ENCODE measurements at regions not wholly inside any gene's neighbourhood (a gene's known extent, or its start where the extent isn't known, plus 50 kb on each side); places are given as distances from the start of the nearest gene placed in this dataset.

DNA sequence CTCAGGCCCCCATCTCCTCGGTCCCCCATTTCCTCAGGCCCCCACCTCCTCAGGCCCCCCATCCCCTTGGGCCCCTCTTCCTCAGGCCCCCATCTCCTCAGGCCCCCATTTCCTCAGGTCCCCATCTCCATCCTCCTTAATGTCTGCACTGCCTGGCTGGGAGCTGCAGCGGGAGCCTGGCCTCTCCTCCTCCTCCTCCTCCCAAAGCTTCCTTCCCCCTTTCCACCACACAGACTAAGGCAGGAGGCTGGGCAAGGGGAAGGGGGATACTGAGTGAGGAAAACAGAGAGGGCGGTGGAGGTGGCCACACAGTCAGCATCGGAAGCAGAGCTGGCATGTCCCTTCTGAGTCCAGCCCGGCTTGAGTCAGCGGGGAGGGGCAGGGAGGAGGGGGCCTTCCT lies 122.6 kb upstream of the RPS6KA2 start:
- DNase-seq, result no peak

DNA sequence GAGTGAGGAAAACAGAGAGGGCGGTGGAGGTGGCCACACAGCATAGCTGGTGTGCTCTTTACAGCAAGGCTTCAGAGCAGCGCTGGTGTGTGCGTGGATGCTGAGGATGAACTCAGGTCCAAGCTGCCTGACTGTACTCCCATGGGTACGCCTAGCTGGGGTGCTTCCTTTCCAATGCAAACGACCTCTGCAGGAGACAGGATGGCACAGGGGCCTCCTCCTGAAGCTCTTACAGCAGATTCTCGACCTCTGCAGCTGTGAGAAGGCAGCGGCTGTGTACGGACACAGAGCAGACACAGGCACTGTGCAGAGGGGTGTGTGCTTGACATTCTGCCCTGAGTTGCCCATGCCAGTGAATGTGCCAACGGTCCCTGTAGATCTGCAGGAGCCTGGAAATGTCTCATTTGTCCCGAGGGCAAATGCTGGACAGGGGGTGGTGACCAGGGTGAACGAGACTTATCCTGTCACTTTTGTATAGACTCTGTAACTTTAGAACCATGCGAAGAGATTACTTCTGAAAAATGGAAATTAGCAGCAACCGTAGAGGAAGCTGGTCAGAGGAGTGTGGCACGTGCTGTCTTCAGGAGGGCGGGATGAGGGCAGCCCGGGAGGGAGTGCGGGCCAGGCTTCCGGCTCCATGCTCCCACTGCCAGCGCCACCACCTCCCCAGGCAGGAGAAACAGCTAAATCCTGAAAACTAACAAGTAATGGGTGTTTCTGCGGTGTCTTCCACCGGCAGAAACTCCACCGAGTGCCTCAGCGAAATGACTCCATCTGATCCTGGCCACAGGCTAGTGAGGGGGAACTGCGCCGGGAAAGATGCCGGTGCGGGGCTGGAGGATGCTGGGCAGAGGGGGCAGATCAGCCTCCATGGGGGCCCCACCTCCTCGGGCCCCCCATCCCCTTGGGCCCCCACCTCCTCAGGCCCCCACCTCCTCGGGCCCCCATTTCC lies 120.9 kb upstream of the RPS6KA2 start:
- DNase-seq, result no peak

DNA sequence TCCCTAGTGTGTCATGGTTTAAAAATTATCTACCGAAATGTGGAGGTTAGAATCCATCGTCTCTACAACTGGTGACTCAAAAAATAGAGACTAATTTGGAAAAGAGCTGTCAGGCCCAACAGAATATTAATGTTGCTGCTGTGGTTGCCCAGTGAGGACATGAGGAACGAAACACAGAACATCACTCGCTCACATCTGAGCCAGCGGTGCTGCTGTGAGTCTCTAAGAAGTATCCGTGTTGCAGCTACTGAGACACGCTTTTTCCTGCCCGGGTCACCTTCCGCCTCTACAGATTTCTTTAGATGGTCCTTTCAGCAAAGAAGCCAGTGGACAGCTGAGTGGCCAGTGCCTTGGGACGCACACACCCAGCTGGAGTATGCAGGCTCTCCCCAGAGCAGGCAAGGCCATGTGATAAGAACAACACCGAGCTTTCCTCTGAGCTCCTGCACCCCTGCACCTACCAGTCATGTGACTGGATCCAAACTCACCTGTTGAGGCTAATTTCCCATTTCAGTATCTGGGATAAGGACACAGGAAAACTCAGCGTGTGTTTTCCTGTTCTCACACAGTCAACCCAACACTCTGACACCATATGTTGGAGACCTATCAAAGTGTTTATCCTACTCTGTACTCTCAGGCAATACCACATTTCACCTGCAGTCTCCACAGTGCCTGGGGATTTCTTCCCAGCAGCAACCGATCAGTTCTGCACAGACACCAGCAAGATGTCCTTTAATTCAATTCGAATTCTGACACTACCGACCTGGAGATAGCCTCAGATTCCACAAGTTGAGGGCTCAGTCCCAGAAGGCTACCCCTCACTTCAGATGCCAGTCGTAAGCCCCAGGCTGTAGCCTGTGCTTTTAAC lies 119.0 kb upstream of the RPS6KA2 start:
- DNase-seq, result no peak

DNA sequence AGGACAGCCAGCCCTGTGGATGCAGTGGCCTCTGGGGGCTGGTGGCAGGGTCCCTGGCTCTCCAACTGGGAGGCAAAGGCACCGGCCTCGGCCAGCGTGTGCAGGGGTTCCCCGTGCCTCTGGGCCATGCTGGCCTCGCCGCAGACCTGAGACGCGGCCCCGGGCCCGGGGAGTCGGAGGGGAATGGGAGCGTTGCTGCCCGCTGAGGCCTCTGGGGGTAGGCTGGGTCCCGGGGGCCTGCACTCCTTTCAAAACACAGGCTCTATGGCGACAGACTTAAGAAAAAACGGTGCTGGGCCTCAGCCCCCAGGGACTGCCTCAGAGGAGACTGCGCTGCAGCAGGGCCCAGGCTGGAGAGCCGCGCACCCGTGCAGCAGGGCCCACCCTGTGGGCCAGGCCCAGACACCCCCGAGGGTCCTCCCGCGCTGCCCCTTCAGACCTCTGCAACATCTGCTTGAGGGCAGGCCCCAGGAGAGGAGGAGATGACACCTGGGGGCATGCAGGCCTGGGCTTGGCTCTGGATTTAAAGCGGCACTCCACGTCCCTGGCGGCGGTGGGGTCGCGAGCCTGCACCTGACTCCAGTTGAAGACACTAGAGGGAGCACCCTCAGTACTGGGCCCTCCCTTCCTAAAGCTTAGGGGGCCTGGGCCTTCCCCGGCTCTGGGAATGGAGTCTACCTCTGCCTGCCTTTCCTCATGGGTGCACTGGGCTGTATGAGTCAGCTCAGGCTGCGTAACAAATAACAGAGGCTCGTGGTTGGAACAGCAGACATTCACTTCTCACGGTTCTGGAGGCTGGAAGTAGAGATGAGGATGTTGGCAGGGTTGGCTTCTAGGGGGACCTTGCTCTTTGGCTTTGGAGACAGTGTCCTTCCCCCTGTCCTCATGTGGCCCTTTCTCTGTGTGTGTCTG lies 117.4 kb upstream of the RPS6KA2 start:
- no peak for DNase-seq

DNA sequence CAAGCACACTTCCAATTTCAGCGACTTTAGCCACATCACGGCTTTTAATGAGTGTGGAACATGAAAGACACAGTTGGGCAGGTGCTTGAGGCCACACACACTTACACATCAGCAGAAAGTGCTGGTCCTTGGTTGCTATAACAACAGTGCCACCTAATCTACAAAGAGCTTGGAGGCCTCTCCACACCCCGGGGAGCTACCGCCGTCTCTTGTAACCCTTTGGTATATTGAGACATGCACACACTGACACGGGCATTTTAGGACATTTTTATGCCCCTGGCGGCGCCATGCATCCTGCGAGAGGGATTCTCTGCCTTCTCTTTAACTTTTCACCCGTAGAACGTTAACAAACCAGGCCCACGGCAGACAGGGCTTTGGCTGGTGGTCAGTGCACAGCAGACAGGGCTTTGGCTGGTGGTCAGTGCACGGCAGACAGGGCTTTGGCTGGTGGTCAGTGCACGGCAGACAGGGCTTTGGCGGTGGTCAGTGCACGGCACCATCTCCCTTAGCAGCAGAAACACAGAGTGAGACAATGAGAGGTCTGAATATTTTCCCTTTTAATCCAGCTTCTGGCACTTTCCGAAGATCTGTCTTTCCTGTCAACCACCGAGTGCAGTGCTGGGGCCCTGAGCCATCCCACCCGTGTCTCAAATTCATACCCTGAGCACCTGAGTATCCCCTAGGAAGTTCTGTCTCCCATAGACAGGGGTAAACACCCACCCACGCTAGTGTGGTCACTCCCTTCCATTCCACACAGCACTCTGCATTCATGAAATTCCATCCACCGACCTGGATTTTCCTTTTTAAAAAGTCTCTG lies 116.6 kb upstream of the RPS6KA2 start:
- no peak for DNase-seq

DNA sequence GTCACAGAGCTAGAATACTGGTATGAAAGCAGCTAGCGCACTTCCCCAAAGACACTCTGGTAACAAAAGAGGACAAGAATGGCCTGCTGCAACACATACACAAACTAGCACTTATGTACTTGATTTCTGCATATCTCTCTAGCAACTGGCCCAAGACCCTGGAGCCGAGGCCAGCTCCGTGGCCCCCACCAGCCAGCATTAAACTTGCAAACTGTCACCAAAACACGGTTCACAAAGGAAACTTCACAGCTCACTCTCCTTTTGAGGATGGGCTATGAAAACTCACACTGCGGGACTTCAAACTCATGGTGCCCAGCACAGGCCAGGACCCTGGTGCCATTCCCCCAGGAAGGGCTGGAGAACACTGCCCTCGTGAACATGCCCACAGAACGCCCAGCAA lies 115.9 kb upstream of the RPS6KA2 start:
- DNase-seq, result no peak

DNA sequence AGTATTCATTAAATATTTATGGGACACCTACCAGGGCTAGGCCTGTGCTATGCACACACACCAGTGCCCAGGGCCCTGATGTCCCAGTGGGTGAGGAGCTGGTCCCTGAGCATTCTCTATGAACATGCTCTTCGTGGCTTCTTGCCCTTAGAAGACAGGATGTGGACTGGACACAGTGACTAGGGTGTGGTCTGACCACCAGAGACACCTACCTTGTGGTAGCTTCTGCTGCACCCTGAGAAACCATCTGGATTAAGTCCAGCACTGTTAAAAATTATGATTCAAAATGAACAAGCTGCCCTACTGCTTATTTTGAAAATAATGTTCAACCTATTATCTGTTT lies 112.9 kb upstream of the RPS6KA2 start:
- no peak for DNase-seq

DNA sequence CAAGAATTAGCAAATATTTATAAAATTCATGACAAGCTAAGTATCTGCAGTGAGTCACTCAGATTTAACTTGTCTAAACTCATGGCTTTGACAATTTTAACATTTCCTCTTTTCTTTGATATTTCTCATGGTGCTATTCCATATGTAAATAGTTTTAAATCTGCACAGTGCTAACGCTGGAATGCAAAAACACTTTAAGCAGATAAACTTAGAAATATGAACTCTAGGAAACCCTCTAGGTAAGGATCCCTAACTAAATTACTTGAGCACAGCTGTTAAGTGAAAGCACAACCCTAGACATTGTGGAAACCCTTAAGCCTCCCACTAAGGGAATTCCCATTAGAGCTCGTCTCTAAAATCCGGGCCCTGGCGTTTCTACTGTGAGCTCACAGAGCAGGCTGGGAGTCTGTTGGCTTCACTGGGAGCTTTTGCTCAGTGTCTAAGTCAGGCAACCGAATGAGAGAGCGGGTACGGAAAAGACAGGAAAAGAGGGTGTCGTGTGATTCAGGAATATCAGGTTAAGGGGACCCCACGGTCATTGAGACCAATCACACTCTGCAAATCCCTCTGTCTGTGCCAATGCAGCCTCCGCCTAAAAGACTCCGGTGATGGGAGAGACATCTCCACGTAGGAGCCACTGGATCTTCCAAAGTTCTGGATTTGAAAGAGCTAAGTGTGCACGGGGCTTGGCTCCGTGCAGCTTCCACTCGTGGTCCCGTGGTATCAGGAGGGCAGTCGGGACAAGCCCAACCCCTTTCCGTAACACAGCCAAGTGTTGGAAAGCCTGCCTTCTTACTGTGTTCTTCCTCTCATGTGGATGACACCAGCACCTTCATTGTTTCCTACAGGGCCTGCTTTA lies 112.3 kb upstream of the RPS6KA2 start:
- DNase-seq, result no peak

DNA sequence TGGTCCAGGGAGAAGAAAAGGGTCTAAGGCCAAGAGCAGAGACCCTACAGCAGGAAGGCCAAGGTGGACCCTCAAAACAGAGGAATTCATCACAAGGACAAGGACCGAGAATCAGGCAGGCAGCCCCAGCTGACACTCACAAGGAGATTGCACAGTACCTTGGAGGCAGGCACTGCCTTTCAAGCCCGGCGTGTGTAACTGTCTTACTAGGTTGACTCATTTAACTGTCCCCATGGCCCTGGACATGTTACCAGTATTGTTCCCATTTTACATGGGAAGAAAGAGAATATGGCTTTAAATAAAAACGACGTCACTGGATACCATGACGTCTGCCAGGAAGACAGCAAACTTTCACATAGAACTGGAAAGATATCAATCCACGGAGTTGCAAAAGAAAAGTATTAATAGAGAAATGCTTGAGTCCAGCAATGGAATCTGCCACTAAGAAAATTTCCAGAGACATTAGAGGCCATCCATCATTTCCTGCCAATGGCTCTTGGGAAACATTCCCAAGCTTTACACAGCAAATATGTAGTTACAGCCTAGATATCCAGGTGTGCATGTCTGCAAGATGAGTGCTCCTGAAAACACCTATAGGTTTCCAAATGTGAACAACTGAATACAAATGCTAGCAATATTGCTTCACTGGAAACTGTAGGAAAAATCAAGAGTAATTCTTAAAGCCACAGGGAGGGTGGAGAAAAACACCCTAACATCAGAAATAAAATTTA lies 111.5 kb upstream of the RPS6KA2 start:
- no peak for DNase-seq

DNA sequence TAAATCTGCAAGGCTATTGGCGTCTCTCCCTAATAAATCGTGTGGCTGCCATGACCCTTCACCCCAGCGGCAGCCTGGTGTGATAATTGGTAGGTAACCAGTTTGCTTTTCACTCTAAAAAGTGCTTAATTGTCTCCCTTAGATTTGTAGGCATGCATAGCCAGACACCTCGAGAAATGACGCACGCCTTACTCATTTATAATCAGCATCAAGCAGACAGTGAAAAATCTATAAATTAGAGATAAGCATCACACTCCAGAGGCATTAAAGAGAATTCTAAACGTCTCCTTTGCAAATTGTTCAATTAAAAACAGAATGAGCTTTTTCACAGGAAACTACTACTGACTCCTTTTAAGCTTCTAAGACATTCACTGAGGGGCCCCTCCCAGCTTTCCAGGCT lies 110.2 kb upstream of the RPS6KA2 start:
- DNase-seq, result no peak

DNA sequence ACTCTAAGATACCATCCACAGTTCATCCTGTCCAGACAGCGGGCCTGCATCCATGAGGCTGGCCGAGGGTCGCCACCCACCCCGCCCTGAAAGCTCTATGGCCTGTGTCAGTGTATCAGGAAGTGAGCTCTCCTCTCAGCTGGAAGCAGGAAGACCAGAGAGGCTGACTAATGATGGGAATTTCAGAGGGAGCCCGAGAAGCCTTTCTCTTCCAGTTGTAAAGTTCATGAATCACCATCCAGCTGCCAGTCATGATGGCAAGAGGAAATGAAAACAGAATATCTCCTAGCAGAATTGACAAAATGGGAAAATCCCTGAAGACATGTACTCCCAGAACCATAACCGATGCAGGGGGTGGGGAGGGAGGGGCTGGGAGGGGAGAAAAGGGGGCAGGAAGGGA lies 109.6 kb upstream of the RPS6KA2 start:
- peak; percentile 68 for DNase-seq

DNA sequence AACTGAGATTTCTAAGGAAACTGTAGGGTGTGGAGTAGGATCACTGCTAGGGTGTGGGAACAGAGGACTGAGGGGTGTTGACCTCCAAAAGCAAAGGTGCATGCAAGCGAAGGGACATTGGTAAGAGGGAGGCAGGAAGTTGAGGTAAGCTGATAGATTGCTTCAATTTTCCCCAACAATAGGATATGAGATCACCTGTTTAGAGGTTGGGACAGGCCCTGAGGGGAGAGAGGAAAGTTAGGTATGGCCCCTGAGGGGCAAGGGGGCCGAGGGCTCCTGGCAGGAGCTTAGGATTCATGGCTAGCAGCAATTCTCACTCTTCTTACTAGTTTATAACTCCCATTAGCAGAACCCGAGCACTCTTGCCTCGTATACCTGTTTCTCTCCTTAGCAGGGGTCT lies 106.8 kb upstream of the RPS6KA2 start:
- DNase-seq, result no peak

DNA sequence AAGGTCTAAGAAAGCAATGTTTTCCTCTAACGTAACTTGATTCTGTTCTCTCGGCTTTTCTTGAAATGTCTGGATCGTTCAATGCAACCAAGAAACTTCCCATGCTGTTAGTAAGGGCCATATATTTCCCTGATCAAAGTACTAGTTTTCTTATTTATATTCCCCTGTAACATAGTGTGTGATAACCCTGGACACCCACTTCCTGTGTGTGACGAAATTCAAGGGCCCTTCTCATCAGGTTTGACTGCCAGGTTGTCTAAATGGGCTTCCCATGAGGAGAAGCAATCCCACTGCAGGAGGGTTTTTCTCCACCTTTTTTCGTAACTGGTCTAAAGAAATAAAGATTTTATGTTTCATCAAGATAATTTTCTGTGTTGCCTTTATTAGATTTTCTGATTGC lies 102.6 kb upstream of the RPS6KA2 start:
- DNase-seq, result no peak

DNA sequence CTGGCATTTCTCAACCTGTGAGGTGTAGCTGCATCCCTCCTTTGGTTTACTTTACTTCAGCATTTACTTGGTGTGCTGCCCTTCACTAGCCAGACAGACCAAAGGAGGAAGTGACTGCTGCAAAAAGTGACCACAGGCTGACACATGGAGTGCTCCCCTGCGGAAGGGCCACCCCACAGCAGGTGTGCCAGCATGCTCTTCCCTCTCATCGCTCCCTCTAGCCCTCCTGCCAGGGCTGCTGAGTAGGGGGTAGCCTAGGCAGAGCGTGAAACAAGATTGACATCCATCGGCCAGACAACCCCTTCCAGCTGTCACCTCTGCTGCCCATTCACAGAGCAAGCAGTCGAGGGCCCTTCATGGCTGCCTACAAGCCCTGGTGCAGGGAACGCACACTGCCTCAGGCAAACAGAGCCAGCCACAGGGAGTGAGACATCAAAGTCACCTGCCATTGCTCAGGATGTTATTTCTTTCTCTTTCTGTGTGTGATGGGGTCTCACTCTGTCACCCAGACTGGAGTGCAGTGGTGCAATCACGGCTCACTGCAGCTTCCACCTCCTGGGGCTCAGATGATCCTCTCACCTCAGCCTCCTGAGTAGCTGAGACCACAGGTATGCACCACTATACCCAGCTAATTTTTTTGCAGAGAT lies 102.0 kb upstream of the RPS6KA2 start:
- no peak for DNase-seq

DNA sequence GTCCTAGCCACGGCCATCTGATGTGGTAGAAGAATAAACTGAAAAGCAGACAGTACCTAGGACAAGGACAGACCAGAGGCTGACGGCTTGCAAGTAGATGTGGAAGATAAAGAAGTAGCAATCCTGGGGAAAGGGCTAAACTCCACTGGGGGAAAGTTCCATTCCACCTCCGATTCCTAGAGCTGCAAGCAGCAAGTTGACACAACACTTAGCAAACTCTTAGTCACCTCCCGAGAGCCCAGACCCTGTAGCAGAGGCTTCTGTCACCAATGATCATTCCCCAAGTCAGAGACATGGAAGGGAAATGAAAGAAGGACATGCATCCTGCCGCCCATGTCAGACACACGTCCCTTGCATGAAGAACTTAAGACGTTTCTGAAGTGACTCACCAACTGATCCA lies 99.2 kb upstream of the RPS6KA2 start:
- no peak for DNase-seq

DNA sequence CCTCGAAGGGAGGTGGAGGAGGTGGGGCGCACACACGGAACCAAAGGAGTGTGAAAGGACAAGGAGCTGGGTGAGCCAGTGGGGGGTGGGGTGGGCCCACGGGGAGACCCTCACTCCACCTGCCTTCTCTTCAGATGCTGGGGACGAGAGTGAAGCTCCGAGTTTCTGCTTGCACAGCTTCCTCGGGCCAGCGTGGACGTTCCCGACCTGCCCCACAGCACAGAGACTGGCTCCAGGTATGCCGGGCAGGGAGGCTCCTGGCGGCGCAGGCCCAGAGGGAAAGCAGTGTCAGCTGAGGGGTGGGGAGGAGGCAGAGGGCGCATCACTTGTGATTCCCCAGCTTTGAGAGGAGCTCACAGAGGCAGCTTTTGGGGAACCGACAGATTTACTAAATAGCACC lies 98.5 kb upstream of the RPS6KA2 start:
- DNase-seq, result no peak

DNA sequence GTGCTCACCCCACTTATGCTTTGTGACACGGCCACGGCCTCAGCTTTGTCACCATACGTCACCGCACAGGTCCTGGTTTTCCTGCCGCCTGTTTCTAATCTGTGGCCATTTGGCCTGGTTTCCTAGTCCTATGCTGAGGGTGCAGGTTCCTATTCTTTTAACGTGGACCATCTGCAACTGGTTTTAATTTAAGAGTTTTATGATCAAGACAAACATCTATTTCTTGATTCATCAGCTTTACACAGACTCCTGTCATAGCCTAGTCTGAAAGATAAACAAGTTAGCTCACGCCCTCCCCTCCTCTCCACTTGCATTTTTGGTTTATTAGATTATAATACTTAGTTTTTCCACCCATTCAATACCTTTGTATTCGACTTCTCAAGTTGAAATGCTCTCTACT lies 97.5 kb upstream of the RPS6KA2 start:
- no peak for DNase-seq

DNA sequence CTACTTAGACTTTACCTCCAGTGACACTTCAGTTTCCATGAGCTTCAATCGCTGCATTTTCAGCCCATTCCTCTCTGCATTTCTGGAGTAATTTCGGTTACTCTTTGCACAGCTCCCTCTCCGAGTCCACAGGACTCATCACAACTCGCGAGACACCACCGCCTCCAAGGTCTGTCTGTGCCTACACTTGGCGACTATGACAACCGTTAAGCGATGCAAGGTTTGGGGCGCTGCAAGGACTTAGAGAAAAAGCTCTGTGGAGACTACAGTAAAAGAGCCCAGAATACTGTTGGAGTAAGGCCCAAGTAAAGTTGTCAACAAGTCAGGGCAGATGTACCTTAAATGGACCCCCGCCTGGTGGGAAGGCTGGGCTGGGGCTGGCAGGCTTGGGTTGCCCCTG lies 95.7 kb upstream of the RPS6KA2 start:
- no peak for DNase-seq

DNA sequence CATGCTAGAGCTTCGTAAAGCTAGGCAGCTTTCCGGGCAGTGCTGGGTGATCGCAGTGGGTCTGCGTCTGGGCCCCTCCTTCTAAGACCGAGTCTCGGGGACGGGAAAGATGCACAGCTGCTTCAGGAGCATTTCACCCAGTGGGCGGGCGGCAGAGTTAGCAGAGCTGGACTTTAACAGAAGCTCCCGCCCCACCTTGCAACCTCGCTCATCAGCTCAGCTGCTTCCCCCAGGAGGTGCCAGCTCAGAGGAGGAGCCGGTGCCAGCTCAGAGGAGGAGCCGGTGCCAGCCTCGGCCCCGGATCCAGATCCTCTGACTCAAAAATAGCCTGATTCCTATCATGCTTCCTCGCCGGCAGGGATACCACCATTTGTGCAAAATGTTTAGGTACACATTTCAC lies 94.5 kb upstream of the RPS6KA2 start:
- DNase-seq, result no peak

DNA sequence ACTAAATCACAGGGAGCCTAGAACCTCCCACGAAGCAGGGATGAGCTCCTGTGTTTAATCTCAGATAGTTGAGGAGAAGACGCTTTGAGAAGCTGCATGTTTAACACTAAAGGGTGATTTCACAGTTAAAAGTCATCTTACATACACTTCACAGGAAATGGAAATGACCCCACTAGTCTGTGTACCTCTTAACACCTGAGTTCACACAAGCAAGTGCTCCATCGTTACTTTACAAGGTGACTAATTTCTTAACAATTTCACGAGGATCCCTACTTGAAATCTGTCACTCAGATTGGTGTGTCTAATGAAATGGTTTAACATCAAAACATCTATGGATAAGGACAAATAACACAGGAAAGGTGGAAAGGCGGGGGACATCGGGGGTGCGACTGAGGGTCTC lies 93.8 kb upstream of the RPS6KA2 start:
- no peak for DNase-seq

Measured in EL (cell line).